ENCODE measurements at regions not wholly inside any gene's neighbourhood (a gene's known extent, or its start where the extent isn't known, plus 50 kb on each side); places are given as distances from the start of the nearest gene placed in this dataset.

GRCh38 chrX:7264399-7264798 is 116.4 kb upstream of the PUDP start:
- no peak for TF ChIP-seq POLR2A (IDR thresholded peaks at IDR 0.05)
- TF ChIP-seq, protein P1, sequence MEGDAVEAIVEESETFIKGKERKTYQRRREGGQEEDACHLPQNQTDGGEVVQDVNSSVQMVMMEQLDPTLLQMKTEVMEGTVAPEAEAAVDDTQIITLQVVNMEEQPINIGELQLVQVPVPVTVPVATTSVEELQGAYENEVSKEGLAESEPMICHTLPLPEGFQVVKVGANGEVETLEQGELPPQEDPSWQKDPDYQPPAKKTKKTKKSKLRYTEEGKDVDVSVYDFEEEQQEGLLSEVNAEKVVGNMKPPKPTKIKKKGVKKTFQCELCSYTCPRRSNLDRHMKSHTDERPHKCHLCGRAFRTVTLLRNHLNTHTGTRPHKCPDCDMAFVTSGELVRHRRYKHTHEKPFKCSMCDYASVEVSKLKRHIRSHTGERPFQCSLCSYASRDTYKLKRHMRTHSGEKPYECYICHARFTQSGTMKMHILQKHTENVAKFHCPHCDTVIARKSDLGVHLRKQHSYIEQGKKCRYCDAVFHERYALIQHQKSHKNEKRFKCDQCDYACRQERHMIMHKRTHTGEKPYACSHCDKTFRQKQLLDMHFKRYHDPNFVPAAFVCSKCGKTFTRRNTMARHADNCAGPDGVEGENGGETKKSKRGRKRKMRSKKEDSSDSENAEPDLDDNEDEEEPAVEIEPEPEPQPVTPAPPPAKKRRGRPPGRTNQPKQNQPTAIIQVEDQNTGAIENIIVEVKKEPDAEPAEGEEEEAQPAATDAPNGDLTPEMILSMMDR (IDR thresholded peaks at IDR 0.05): no peak
- no peak for TF ChIP-seq POLR2AphosphoS5 (IDR thresholded peaks at IDR 0.05)

All from prostate gland (tissue), 2 donors.